SHP77 treated with DMSO at 0.1 percent for 48 hours (cell line): ENCODE measurements at regions not wholly inside any gene's neighbourhood (a gene's known extent, or its start where the extent isn't known, plus 50 kb on each side); places are given as distances from the start of the nearest gene placed in this dataset.
"Not testable (repeated sequence)": the region's sequence is repeated elsewhere in the genome, so short reads cannot be mapped to it uniquely, and the experiment has no call there.

Source experiments
- DNase-seq: peaks from one replicate; lab custom pipeline; 2025; lab: John Stamatoyannopoulos, UW

GRCh38 chr7:68176974-68177373, 1180.3 kb downstream of the TYW1 start:
- peak; percentile 47 for DNase-seq

GRCh38 chr7:68180761-68181160, 1184.1 kb downstream of the TYW1 start:
- no peak for DNase-seq

- DNase-seq = no peak
Observed at GRCh38 chr7:68183176-68183575, 1186.5 kb downstream of the TYW1 start.

GRCh38 chr7:68185631-68186456, 1189.2 kb downstream of the TYW1 start:
- DNase-seq = no peak

- no peak for DNase-seq
Observed at GRCh38 chr7:68187532-68187931, 1190.9 kb downstream of the TYW1 start.

- no peak for DNase-seq
Observed at GRCh38 chr7:68192941-68193340, 1196.3 kb downstream of the TYW1 start.

GRCh38 chr7:68195642-68196041, 1199.0 kb downstream of the TYW1 start:
- not testable (repeated sequence) for DNase-seq

- DNase-seq = no peak
Observed at GRCh38 chr7:68200051-68200670, 1203.5 kb downstream of the TYW1 start.

- DNase-seq = no peak
Observed at GRCh38 chr7:68203251-68203650, 1206.6 kb downstream of the TYW1 start.

GRCh38 chr7:68205826-68206225, 1209.2 kb downstream of the TYW1 start:
- no peak for DNase-seq

- no peak for DNase-seq
Observed at GRCh38 chr7:68206946-68207485, 1210.4 kb downstream of the TYW1 start.

- DNase-seq = no peak
Observed at GRCh38 chr7:68207676-68208075, 1211.0 kb downstream of the TYW1 start.

- no peak for DNase-seq
Observed at GRCh38 chr7:68209486-68209885, 1212.9 kb downstream of the TYW1 start.

GRCh38 chr7:68213838-68214237, 1217.2 kb downstream of the TYW1 start:
- no peak for DNase-seq

- DNase-seq = no peak
Observed at GRCh38 chr7:68216051-68216450, 1219.4 kb downstream of the TYW1 start.

GRCh38 chr7:68217426-68217825, 1220.8 kb downstream of the TYW1 start:
- DNase-seq = no peak

GRCh38 chr7:68218461-68218860, 1221.8 kb downstream of the TYW1 start:
- no peak for DNase-seq

- no peak for DNase-seq
Observed at GRCh38 chr7:68222311-68222710, 1225.7 kb downstream of the TYW1 start.

- no peak for DNase-seq
Observed at GRCh38 chr7:68224041-68224741, 1227.6 kb downstream of the TYW1 start.

GRCh38 chr7:68231011-68231410, 1234.4 kb downstream of the TYW1 start:
- DNase-seq = not testable (repeated sequence)

- DNase-seq = no peak
Observed at GRCh38 chr7:68235937-68236336, 1239.3 kb downstream of the TYW1 start.

- no peak for DNase-seq
Observed at GRCh38 chr7:68238204-68238805, 1241.7 kb downstream of the TYW1 start.
